HepG2 (cell line): ENCODE measurements at regions not wholly inside any gene's neighbourhood (a gene's known extent, or its start where the extent isn't known, plus 50 kb on each side); places are given as distances from the start of the nearest gene placed in this dataset.

Experiments used
- ATAC-seq: fragments of 200-7000 bp; cut with Tn5 transposase; 3 replicates; pipeline ENCODE4 v1.9.1; 2020; ENCODE audit warnings: mild to moderate bottlenecking, moderate library complexity
- BruUV-seq: library from RNA; stranded (reverse); fragments of 400-500 nt; replicated peaks from 2 replicates; lab custom pipeline; 2021; lab: Mats Ljungman, UMichigan
- CTCF ChIA-PET: fragments of 300-600 bp; formaldehyde crosslinking; extraction: SDS; loops from one replicate; lab custom pipeline; 2021; ENCODE audit warnings: low total read pairs, inconsistent platforms, low intra/inter-chr PET ratio; lab: Yijun Ruan, JAX
- POLR2A ChIA-PET: fragments of 350-600 bp; sonication (Branson Sonifier 250); formaldehyde crosslinking; loops from one replicate; lab custom pipeline; 2020; ENCODE audit warnings: antibody characterized with exemption, inconsistent platforms; lab: Yijun Ruan, JAX
- DNase-seq: peaks from one replicate; pipeline ENCODE4 v3.0.0-alpha.2; 2015; ENCODE audit warnings: low spot score
- FAIRE-seq: peaks from 3 replicates; lab custom pipeline; 2011; peaks lifted over from hg19 to GRCh38; lab: Jason Lieb, UNC
- H2AFZ ChIP-seq: one replicate; pipeline ENCODE4 v1.6.1; 2011; ENCODE audit warnings: low read length, inconsistent platforms
- H3K27ac ChIP-seq: fragments of 300-600 bp; 3 replicates; pipeline ENCODE4 v1.8.0; 2011; ENCODE audit warnings: mixed run types, mild to moderate bottlenecking, mixed read lengths, low read length, inconsistent platforms; ENCODE audit not compliant: insufficient read depth; ENCODE audit errors: extremely low read length
- H3K27me3 ChIP-seq, 2 experiments: fragments of 200-600 bp in 1 of 2; 2 replicates in 1 of 2; 3 replicates in 1 of 2; pipeline versions ENCODE4 v1.6.0 to v1.8.0; 2011; ENCODE audit warnings: low read length in 2 of 2, mild to moderate bottlenecking in 2 of 2, moderate library complexity in 2 of 2, inconsistent platforms in 1 of 2; ENCODE audit not compliant: insufficient read depth in 2 of 2, control insufficient read depth in 1 of 2
- H3K36me3 ChIP-seq, 2 experiments: fragments of 200-600 bp in 1 of 2; replicated peaks in 1 of 2; 2 replicates in 1 of 2; 3 replicates in 1 of 2; pipeline versions ENCODE4 v1.5.1 to v1.8.0; 2011; ENCODE audit warnings: low read length in 2 of 2, inconsistent platforms in 1 of 2; ENCODE audit not compliant: insufficient read depth in 2 of 2, control insufficient read depth in 1 of 2
- H3K4me1 ChIP-seq: 2 replicates; pipeline ENCODE4 v1.5.1; 2012; ENCODE audit warnings: low read length, inconsistent platforms; ENCODE audit not compliant: insufficient read depth
- H3K4me2 ChIP-seq: 2 replicates; pipeline ENCODE4 v1.6.0; 2011; ENCODE audit warnings: low read depth, low read length, inconsistent platforms
- H3K4me3 ChIP-seq, 3 experiments: fragments of 200-600 bp in 1 of 3; sonication (generic), shearing (Covaris generic) in 1 of 3; replicated peaks in 1 of 3; 2 replicates each; pipeline ENCODE4 v1.5.1; 2011 to 2016; ENCODE audit warnings: low read length in 3 of 3, inconsistent platforms in 2 of 3, low read depth in 2 of 3, mild to moderate bottlenecking in 2 of 3, control low read depth in 1 of 3, mixed read lengths in 1 of 3; ENCODE audit not compliant: insufficient read depth in 1 of 3
- H3K79me2 ChIP-seq: one replicate; pipeline ENCODE4 v1.6.1; 2011; ENCODE audit warnings: low read length, inconsistent platforms; ENCODE audit not compliant: insufficient read depth
- H3K9ac ChIP-seq: 2 replicates; pipeline ENCODE4 v1.6.0; 2011; ENCODE audit warnings: mild to moderate bottlenecking, low read depth, low read length, inconsistent platforms; ENCODE audit not compliant: insufficient read depth
- H3K9me3 ChIP-seq: 2 replicates; pipeline ENCODE4 v1.5.1; 2012; ENCODE audit warnings: mild to moderate bottlenecking, low read length
- H4K20me1 ChIP-seq: 2 replicates; pipeline ENCODE4 v1.6.0; 2011; ENCODE audit warnings: inconsistent platforms, mild to moderate bottlenecking, low read length, moderate library complexity; ENCODE audit not compliant: insufficient read depth
- AKAP8 ChIP-seq: sonication (generic); formaldehyde crosslinking; IDR thresholded peaks from 2 replicates; pipeline ENCODE4 v1.5.1; 2020; ENCODE audit warnings: mild to moderate bottlenecking, missing genetic modification reagents
- GFI1 ChIP-seq: sonication (generic); formaldehyde crosslinking; IDR thresholded peaks from 2 replicates; pipeline ENCODE4 v1.5.0; 2020; ENCODE audit warnings: missing genetic modification reagents, mild to moderate bottlenecking, borderline replicate concordance
- HNRNPK ChIP-seq: fragments of 200-400 bp; formaldehyde crosslinking; IDR thresholded peaks from 2 replicates; pipeline ENCODE4 v1.6.1; 2018; ENCODE audit warnings: low read length, low read depth, moderate library complexity, mild to moderate bottlenecking; ENCODE audit not compliant: poor library complexity, severe bottlenecking
- KLF13 ChIP-seq: sonication (generic); formaldehyde crosslinking; IDR thresholded peaks from 2 replicates; pipeline ENCODE4 v1.4.0; 2020; ENCODE audit warnings: mild to moderate bottlenecking, missing genetic modification reagents
- MED1 ChIP-seq: sonication (generic); formaldehyde crosslinking; IDR thresholded peaks from 2 replicates; pipeline ENCODE4 v1.4.0; 2020; ENCODE audit warnings: missing genetic modification reagents
- MEIS2 ChIP-seq: sonication (generic); formaldehyde crosslinking; IDR thresholded peaks from 2 replicates; pipeline ENCODE4 v1.9.0; 2021; ENCODE audit warnings: mild to moderate bottlenecking, missing genetic modification reagents
- MLLT10 ChIP-seq: sonication (generic); formaldehyde crosslinking; IDR thresholded peaks from 2 replicates; pipeline ENCODE4 v1.4.0; 2020; ENCODE audit warnings: missing genetic modification reagents
- MTF1 ChIP-seq: sonication (generic); formaldehyde crosslinking; IDR thresholded peaks from 2 replicates; pipeline ENCODE4 v1.5.0; 2020; ENCODE audit warnings: missing genetic modification reagents
- RBAK ChIP-seq: sonication (generic); formaldehyde crosslinking; IDR thresholded peaks from 2 replicates; pipeline ENCODE4 v1.5.1; 2020; ENCODE audit warnings: mild to moderate bottlenecking, missing genetic modification reagents
- SIN3A ChIP-seq: IDR thresholded peaks from 2 replicates; pipeline ENCODE4 v1.6.1; 2011; ENCODE audit warnings: low read depth, mild to moderate bottlenecking, control low read depth, low read length, borderline replicate concordance
- TCF12 ChIP-seq, 2 experiments: fragments of 450-650 bp in 1 of 2; sonication (generic) in 1 of 2; formaldehyde crosslinking in 1 of 2; IDR thresholded peaks; 2 replicates each; pipeline versions ENCODE4 v1.6.1 to v1.8.0; 2017 to 2022; ENCODE audit warnings: antibody characterized with exemption in 1 of 2, mild to moderate bottlenecking in 1 of 2, missing genetic modification reagents in 1 of 2, moderate library complexity in 1 of 2
- ZBTB14 ChIP-seq: sonication (generic); formaldehyde crosslinking; IDR thresholded peaks from 2 replicates; pipeline ENCODE4 v1.4.0; 2020; ENCODE audit warnings: missing genetic modification reagents
- ZC3H13 ChIP-seq: sonication (generic); formaldehyde crosslinking; IDR thresholded peaks from 2 replicates; pipeline ENCODE4 v1.8.1; 2023; ENCODE audit warnings: mild to moderate bottlenecking, missing genetic modification reagents, moderate library complexity
- ZFY ChIP-seq: sonication (generic); formaldehyde crosslinking; IDR thresholded peaks from 2 replicates; pipeline ENCODE4 v1.4.0; 2020; ENCODE audit warnings: missing genetic modification reagents
- ZNF557 ChIP-seq: sonication (generic); formaldehyde crosslinking; IDR thresholded peaks from 2 replicates; pipeline ENCODE4 v1.4.0; 2020; ENCODE audit warnings: missing genetic modification reagents
- ZNF574 ChIP-seq: sonication (generic); formaldehyde crosslinking; IDR thresholded peaks from 2 replicates; pipeline ENCODE4 v1.4.0; 2020; ENCODE audit warnings: missing genetic modification reagents
- ZNF788 ChIP-seq: sonication (generic); formaldehyde crosslinking; IDR thresholded peaks from 2 replicates; pipeline ENCODE4 v1.5.0; 2020; ENCODE audit warnings: mild to moderate bottlenecking, missing genetic modification reagents, borderline replicate concordance
- ZSCAN12 ChIP-seq: sonication (generic); formaldehyde crosslinking; IDR thresholded peaks from 2 replicates; pipeline ENCODE4 v1.9.0; 2021; ENCODE audit warnings: mild to moderate bottlenecking, missing genetic modification reagents
- ZSCAN22 ChIP-seq: sonication (generic); formaldehyde crosslinking; IDR thresholded peaks from 2 replicates; pipeline ENCODE4 v1.4.0; 2020; ENCODE audit warnings: mild to moderate bottlenecking, missing genetic modification reagents
- WGBS: methylation state at CpG from one replicate; pipeline ENCODE4 v1.1.6; 2017; ENCODE audit warnings: low lambda C conversion rate; 5-methylcytosine and 5-hydroxymethylcytosine counted together
- in situ Hi-C: cut with HindIII; loops from 2 replicates; pipeline ENCODE4 v1.10.0; 2017; ENCODE audit warnings: low pct_unique_long_range_greater_than_20kb; ENCODE audit not compliant: extremely low pct_ligation_motif_present
- intact Hi-C: fragments of 100-400 bp; cut with micrococcal nuclease; formaldehyde crosslinking; loops from one replicate; pipeline ENCODE4 v1.10.0; 2022; ENCODE audit not compliant: unreplicated experiment

- no peak overlapping the region for H3K27ac ChIP-seq
- no peak overlapping the region for H3K9ac ChIP-seq
- intact Hi-C loops, result no loop called here
- H3K4me1 ChIP-seq, result no peaks in the 10 kb centered on the region
- H3K27me3 ChIP-seq, result no peaks in the 10 kb centered on the region
- CTCF ChIA-PET, result no interaction called here
- ATAC-seq (no peak), DNase-seq (no peak), FAIRE-seq (no peak)
- no peaks in the 10 kb centered on the region for H3K36me3 ChIP-seq
- no peaks in the 10 kb centered on the region for H3K9me3 ChIP-seq
- BruUV-seq, result no TSS peak
- no peak for TF ChIP-seq MLLT10 (CRISPR knock-in tag)
- TF ChIP-seq ZSCAN22 (CRISPR knock-in tag), result no peak
- TF ChIP-seq MTF1 (CRISPR knock-in tag), result no peak
- TF ChIP-seq ZNF788 (CRISPR knock-in tag), result no peak
- TF ChIP-seq ZNF574, result no peak
- TF ChIP-seq ZSCAN12, result no peak
- no peak for TF ChIP-seq KLF13 (CRISPR knock-in tag)
- TF ChIP-seq ZNF557 (CRISPR knock-in tag), result no peak
- TF ChIP-seq GFI1 (CRISPR knock-in tag), result no peak
- no peak for TF ChIP-seq MED1
- TF ChIP-seq SIN3A, result no peak
- no peak for TF ChIP-seq HNRNPK
- TF ChIP-seq ZBTB14 (CRISPR knock-in tag), result no peak
- no peak for TF ChIP-seq RBAK
- TF ChIP-seq AKAP8 (CRISPR knock-in tag), result no peak
- no peak for TF ChIP-seq TCF12 (IDR thresholded peaks at IDR 0.05)
- TF ChIP-seq TCF12 (CRISPR knock-in tag; IDR thresholded peaks at IDR 0.05), result no peak
- TF ChIP-seq ZFY, result no peak
- no peak for TF ChIP-seq MEIS2 (CRISPR knock-in tag)
- no peak for TF ChIP-seq ZC3H13 (CRISPR knock-in tag)
- in situ Hi-C loops, result no loop called here
- POLR2A ChIA-PET, result no interaction called here
- WGBS, result 18% methylated on average over 18 of the region's 18 CpGs
- H3K4me2 ChIP-seq, result no peak overlapping the region
- H2AFZ ChIP-seq, result no peak overlapping the region
- no peaks in the 10 kb centered on the region for H4K20me1 ChIP-seq
- H3K4me3 ChIP-seq, result no peak overlapping the region
- H3K79me2 ChIP-seq, result no peaks in the 10 kb centered on the region
Measured at GRCh38 chr7:69217516-69218350, 380.5 kb upstream of the AUTS2 start.
